ENCODE measurements at regions not wholly inside any gene's neighbourhood (a gene's known extent, or its start where the extent isn't known, plus 50 kb on each side); places are given as distances from the start of the nearest gene placed in this dataset.

- no peak for ATAC-seq
Measured at GRCh38 chr7:41272664-41273063, 430.2 kb downstream of the INHBA start.

DNA sequence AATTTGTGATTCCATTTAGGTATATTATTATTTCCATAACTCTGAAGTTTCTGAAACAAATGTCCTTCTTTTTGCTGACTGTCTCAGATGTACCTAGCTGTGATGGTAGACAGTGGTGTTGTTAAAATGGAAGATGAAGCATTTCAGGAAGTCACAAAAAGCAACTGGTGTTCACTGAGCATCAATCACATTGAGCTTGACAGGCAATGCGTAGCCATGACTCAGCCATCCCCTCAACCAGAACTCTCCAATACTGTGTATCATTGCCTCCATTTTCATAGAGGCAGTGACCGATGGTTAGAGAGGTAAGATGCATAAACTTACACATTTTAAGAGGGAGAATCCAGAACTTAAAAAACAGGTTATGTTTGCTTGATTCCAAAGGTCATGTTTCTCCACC is 434.0 kb downstream of the INHBA start:
- ATAC-seq, result no peak
- TF ChIP-seq ZFP30 (CRISPR knock-in tag; IDR thresholded peaks at IDR 0.05) (no peak), ARNTL (CRISPR knock-in tag; IDR thresholded peaks at IDR 0.05; ENCODE audit: borderline replicate concordance, low read depth) (no peak), ESRRG (CRISPR knock-in tag; IDR thresholded peaks at IDR 0.05) (no peak), SNAI2 (CRISPR knock-in tag; IDR thresholded peaks at IDR 0.05) (no peak)
- TF ChIP-seq, protein P1, sequence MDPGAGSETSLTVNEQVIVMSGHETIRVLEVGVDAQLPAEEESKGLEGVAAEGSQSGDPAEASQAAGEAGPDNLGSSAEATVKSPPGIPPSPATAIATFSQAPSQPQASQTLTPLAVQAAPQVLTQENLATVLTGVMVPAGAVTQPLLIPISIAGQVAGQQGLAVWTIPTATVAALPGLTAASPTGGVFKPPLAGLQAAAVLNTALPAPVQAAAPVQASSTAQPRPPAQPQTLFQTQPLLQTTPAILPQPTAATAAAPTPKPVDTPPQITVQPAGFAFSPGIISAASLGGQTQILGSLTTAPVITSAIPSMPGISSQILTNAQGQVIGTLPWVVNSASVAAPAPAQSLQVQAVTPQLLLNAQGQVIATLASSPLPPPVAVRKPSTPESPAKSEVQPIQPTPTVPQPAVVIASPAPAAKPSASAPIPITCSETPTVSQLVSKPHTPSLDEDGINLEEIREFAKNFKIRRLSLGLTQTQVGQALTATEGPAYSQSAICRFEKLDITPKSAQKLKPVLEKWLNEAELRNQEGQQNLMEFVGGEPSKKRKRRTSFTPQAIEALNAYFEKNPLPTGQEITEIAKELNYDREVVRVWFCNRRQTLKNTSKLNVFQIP (CRISPR knock-in tag; IDR thresholded peaks at IDR 0.05; ENCODE audit: borderline replicate concordance, low read depth), result no peak

More at GRCh38 chr7:41272664-41273063, 430.2 kb downstream of the INHBA start:
- TF ChIP-seq SNAI2 (CRISPR knock-in tag; IDR thresholded peaks at IDR 0.05) (no peak), ESRRG (CRISPR knock-in tag; IDR thresholded peaks at IDR 0.05) (no peak), ZFP3 (CRISPR knock-in tag; IDR thresholded peaks at IDR 0.05) (no peak), CSDC2 (CRISPR knock-in tag; IDR thresholded peaks at IDR 0.05) (no peak), ZNF70 (CRISPR knock-in tag; IDR thresholded peaks at IDR 0.05) (no peak), TOX (CRISPR knock-in tag; IDR thresholded peaks at IDR 0.05; ENCODE audit: borderline replicate concordance) (no peak), BACH2 (CRISPR knock-in tag; IDR thresholded peaks at IDR 0.05; ENCODE audit: borderline replicate concordance) (no peak), TSHZ2 (CRISPR knock-in tag; IDR thresholded peaks at IDR 0.05) (no peak), TCF4 (CRISPR knock-in tag; IDR thresholded peaks at IDR 0.05; ENCODE audit: borderline replicate concordance) (no peak), PATZ1 (CRISPR knock-in tag; IDR thresholded peaks at IDR 0.05; ENCODE audit: borderline replicate concordance) (no peak), RARB (CRISPR knock-in tag; IDR thresholded peaks at IDR 0.05) (no peak)
- TF ChIP-seq, protein P2, sequence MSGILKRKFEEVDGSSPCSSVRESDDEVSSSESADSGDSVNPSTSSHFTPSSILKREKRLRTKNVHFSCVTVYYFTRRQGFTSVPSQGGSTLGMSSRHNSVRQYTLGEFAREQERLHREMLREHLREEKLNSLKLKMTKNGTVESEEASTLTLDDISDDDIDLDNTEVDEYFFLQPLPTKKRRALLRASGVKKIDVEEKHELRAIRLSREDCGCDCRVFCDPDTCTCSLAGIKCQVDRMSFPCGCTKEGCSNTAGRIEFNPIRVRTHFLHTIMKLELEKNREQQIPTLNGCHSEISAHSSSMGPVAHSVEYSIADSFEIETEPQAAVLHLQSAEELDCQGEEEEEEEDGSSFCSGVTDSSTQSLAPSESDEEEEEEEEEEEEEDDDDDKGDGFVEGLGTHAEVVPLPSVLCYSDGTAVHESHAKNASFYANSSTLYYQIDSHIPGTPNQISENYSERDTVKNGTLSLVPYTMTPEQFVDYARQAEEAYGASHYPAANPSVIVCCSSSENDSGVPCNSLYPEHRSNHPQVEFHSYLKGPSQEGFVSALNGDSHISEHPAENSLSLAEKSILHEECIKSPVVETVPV (CRISPR knock-in tag; IDR thresholded peaks at IDR 0.05), result no peak
- TF ChIP-seq, protein P3, sequence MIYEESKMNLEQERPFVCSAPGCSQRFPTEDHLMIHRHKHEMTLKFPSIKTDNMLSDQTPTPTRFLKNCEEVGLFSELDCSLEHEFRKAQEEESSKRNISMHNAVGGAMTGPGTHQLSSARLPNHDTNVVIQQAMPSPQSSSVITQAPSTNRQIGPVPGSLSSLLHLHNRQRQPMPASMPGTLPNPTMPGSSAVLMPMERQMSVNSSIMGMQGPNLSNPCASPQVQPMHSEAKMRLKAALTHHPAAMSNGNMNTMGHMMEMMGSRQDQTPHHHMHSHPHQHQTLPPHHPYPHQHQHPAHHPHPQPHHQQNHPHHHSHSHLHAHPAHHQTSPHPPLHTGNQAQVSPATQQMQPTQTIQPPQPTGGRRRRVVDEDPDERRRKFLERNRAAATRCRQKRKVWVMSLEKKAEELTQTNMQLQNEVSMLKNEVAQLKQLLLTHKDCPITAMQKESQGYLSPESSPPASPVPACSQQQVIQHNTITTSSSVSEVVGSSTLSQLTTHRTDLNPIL (CRISPR knock-in tag; IDR thresholded peaks at IDR 0.05; ENCODE audit: low read depth), result no peak

DNA sequence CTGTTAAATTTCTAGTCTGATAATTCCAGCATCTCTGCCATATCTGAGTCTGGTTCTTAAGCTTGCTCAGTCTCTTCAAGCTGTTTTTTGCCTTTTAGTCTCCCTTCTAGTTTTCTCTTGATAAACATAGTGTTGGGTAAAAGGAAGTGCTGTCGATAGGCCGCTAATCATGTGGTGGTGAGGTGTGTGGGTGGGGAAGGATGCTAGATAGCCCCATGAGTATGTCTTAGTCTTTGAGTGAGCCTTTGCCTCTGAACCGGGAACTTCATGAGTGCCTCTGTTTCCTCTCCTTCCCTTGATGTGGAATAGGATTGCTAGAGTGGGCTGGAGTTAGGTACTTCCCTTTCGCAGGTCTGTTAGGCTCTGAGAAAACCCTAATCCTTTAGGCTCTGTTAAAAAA is 441.8 kb downstream of the INHBA start:
- ATAC-seq, result no peak
- no peak for TF ChIP-seq TOX (CRISPR knock-in tag; IDR thresholded peaks at IDR 0.05; ENCODE audit: borderline replicate concordance)
- no peak for TF ChIP-seq PATZ1 (CRISPR knock-in tag; IDR thresholded peaks at IDR 0.05; ENCODE audit: borderline replicate concordance)
- no peak for TF ChIP-seq ZNF8 (CRISPR knock-in tag; IDR thresholded peaks at IDR 0.05)
- TF ChIP-seq ZC3H10 (CRISPR knock-in tag; IDR thresholded peaks at IDR 0.05), result no peak
- TF ChIP-seq ISL1 (CRISPR knock-in tag; IDR thresholded peaks at IDR 0.05), result no peak
- TF ChIP-seq ESRRG (CRISPR knock-in tag; IDR thresholded peaks at IDR 0.05), result no peak
- no peak for TF ChIP-seq RARB (CRISPR knock-in tag; IDR thresholded peaks at IDR 0.05)
- no peak for TF ChIP-seq PPARA (CRISPR knock-in tag; IDR thresholded peaks at IDR 0.05; ENCODE audit: borderline replicate concordance)
- no peak for TF ChIP-seq ZFP3 (CRISPR knock-in tag; IDR thresholded peaks at IDR 0.05)
- TF ChIP-seq CSDC2 (CRISPR knock-in tag; IDR thresholded peaks at IDR 0.05), result no peak
- TF ChIP-seq, protein P3 (CRISPR knock-in tag; IDR thresholded peaks at IDR 0.05; ENCODE audit: low read depth), result no peak
- TF ChIP-seq, protein P2 (CRISPR knock-in tag; IDR thresholded peaks at IDR 0.05), result no peak
- TF ChIP-seq BACH2 (CRISPR knock-in tag; IDR thresholded peaks at IDR 0.05; ENCODE audit: borderline replicate concordance), result no peak
- no peak for TF ChIP-seq ZNF565 (CRISPR knock-in tag; conservative IDR thresholded peaks at IDR 0.05; ENCODE audit: low read depth)
- TF ChIP-seq ZFP30 (CRISPR knock-in tag; IDR thresholded peaks at IDR 0.05), result no peak

All from SK-N-SH treated with all-trans-retinoic acid at 6 μM for 48 hours (cell line).